ENCODE measurements at regions not wholly inside any gene's neighbourhood (a gene's known extent, or its start where the extent isn't known, plus 50 kb on each side); places are given as distances from the start of the nearest gene placed in this dataset.
"Not testable (repeated sequence)": the region's sequence is repeated elsewhere in the genome, so short reads cannot be mapped to it uniquely, and the experiment has no call there.

GRCh38 chr21:13827201-13827600, 217.6 kb downstream of the POTED start:
- in situ Hi-C loops (cut with HindIII; ENCODE audit: low pct_ligation_motif_present, low sequenced_read_pairs): no loop called here
- no peak for DNase-seq
- H3K4me3 ChIP-seq (ENCODE audit: low read depth, low read length): no peak overlapping the region
- H3K27ac ChIP-seq: no peak overlapping the region
- no peaks in the 10 kb centered on the region for H3K27me3 ChIP-seq (replicated peaks)
- TF ChIP-seq CTCF (IDR thresholded peaks at IDR 0.05; ENCODE audit: low read depth, low read length, missing control alignments): no peak
- H3K36me3 ChIP-seq (replicated peaks): no peaks in the 10 kb centered on the region

- H3K27me3 ChIP-seq (replicated peaks); in situ Hi-C loops (cut with HindIII; ENCODE audit: low pct_ligation_motif_present, low sequenced_read_pairs); H3K4me3 ChIP-seq (ENCODE audit: low read depth, low read length); H3K27ac ChIP-seq; DNase-seq; H3K36me3 ChIP-seq (replicated peaks): not testable (repeated sequence)
Measured at GRCh38 chr21:13826511-13826910, 216.9 kb downstream of the POTED start.

- in situ Hi-C loops (cut with HindIII; ENCODE audit: low pct_ligation_motif_present, low sequenced_read_pairs); H3K27ac ChIP-seq; DNase-seq: not testable (repeated sequence)
Measured at GRCh38 chr21:13825218-13825778, 215.7 kb downstream of the POTED start.

GRCh38 chr21:13820286-13820685, 210.7 kb downstream of the POTED start:
- H3K27ac ChIP-seq; H3K27me3 ChIP-seq (replicated peaks); H3K4me3 ChIP-seq (ENCODE audit: low read depth, low read length); DNase-seq; H3K36me3 ChIP-seq (replicated peaks); in situ Hi-C loops (cut with HindIII; ENCODE audit: low pct_ligation_motif_present, low sequenced_read_pairs): not testable (repeated sequence)

More at GRCh38 chr21:13825218-13825778, 215.7 kb downstream of the POTED start:
- not testable (repeated sequence) for H3K27me3 ChIP-seq (replicated peaks); H3K36me3 ChIP-seq (replicated peaks); H3K4me3 ChIP-seq (ENCODE audit: low read depth, low read length)

GRCh38 chr21:13812191-13812590, 202.6 kb downstream of the POTED start:
- H3K4me3 ChIP-seq (ENCODE audit: low read depth, low read length); H3K27ac ChIP-seq; DNase-seq; in situ Hi-C loops (cut with HindIII; ENCODE audit: low pct_ligation_motif_present, low sequenced_read_pairs); H3K36me3 ChIP-seq (replicated peaks); H3K27me3 ChIP-seq (replicated peaks): not testable (repeated sequence)

GRCh38 chr21:13810559-13810958, 201.0 kb downstream of the POTED start:
- in situ Hi-C loops (cut with HindIII; ENCODE audit: low pct_ligation_motif_present, low sequenced_read_pairs); DNase-seq: not testable (repeated sequence)

GRCh38 chr21:13806444-13806843, 196.9 kb downstream of the POTED start:
- H3K27ac ChIP-seq; H3K36me3 ChIP-seq (replicated peaks); in situ Hi-C loops (cut with HindIII; ENCODE audit: low pct_ligation_motif_present, low sequenced_read_pairs); H3K27me3 ChIP-seq (replicated peaks); H3K4me3 ChIP-seq (ENCODE audit: low read depth, low read length); DNase-seq: not testable (repeated sequence)

More at GRCh38 chr21:13810559-13810958, 201.0 kb downstream of the POTED start:
- H3K36me3 ChIP-seq (replicated peaks); H3K27ac ChIP-seq; H3K4me3 ChIP-seq (ENCODE audit: low read depth, low read length); H3K27me3 ChIP-seq (replicated peaks): not testable (repeated sequence)

GRCh38 chr21:13802757-13803156, 193.2 kb downstream of the POTED start:
- H3K4me3 ChIP-seq (ENCODE audit: low read depth, low read length); H3K27me3 ChIP-seq (replicated peaks); in situ Hi-C loops (cut with HindIII; ENCODE audit: low pct_ligation_motif_present, low sequenced_read_pairs); H3K27ac ChIP-seq; H3K36me3 ChIP-seq (replicated peaks); DNase-seq: not testable (repeated sequence)
